Prostate gland (tissue), 2 donors: ENCODE measurements at regions not wholly inside any gene's neighbourhood (a gene's known extent, or its start where the extent isn't known, plus 50 kb on each side); places are given as distances from the start of the nearest gene placed in this dataset.

Experiments
- DNase-seq: peaks from one replicate; pipeline ENCODE4 v3.0.0-alpha.2; 2019; ENCODE audit warnings: low spot score
- H3K27ac ChIP-seq, 2 donors: fragments of 200-600 bp; sonication (generic); 2 replicates each; pipeline ENCODE4 v1.5.1; 2017 to 2019
- H3K27me3 ChIP-seq: fragments of 200-600 bp; sonication (generic); replicated peaks from 2 replicates; pipeline ENCODE4 v1.5.1; 2019; ENCODE audit not compliant: insufficient read depth
- H3K36me3 ChIP-seq, 2 donors: fragments of 200-600 bp; sonication (generic); 1 replicate in 1 of 2; 2 replicates in 1 of 2; pipeline versions ENCODE4 v1.5.1 to v1.8.1; 2017 to 2019
- H3K4me1 ChIP-seq: fragments of 200-600 bp; sonication (generic); replicated peaks from 2 replicates; pipeline ENCODE4 v1.5.1; 2019
- H3K4me3 ChIP-seq, 2 donors: fragments of 200-600 bp; sonication (generic); 2 replicates each; pipeline ENCODE4 v1.5.1; 2017 to 2019
- H3K9me3 ChIP-seq: fragments of 200-600 bp; sonication (generic); 2 replicates; pipeline ENCODE4 v1.5.1; 2017
- CTCF ChIP-seq, 4 experiments: fragments of 200-600 bp in 2 of 4; fragments of 450-650 bp in 2 of 4; sonication (generic) in 2 of 4; IDR thresholded peaks; 1 replicate in 3 of 4; 2 replicates in 1 of 4; pipeline ENCODE4 v1.5.1; 2016 to 2019; ENCODE audit warnings: antibody characterized with exemption in 4 of 4, mild to moderate bottlenecking in 2 of 4, moderate library complexity in 2 of 4
- POLR2A ChIP-seq: fragments of 450-650 bp; IDR thresholded peaks from one replicate; pipeline ENCODE4 v1.6.1; 2016; ENCODE audit warnings: antibody characterized with exemption, mild to moderate bottlenecking
- POLR2AphosphoS5 ChIP-seq: sonication (generic); formaldehyde crosslinking; IDR thresholded peaks from one replicate; pipeline ENCODE4 v1.6.1; 2017; ENCODE audit warnings: antibody characterized with exemption
- WGBS: methylation state at CpG from one replicate; pipeline ENCODE4 v1.1.5; 2018; 5-methylcytosine and 5-hydroxymethylcytosine counted together
- intact Hi-C: fragments of 100-400 bp; cut with DNase I; formaldehyde crosslinking; loops from one replicate; pipeline ENCODE4 v1.14.2; 2022

- DNase-seq, result no peak
- Histone ChIP-seq H3K4me3 (no peak overlapping the region), H3K4me1 (no peaks in the 10 kb centered on the region), H3K27ac (no peak overlapping the region), H3K9me3 (no peaks in the 10 kb centered on the region), H3K36me3 (no peaks in the 10 kb centered on the region), H3K27me3 (no peaks in the 10 kb centered on the region)
- intact Hi-C loops, result no loop called here
- WGBS, result 85% methylated on average over 8 of the region's 8 CpGs
- no peak for TF ChIP-seq POLR2A
- TF ChIP-seq POLR2AphosphoS5, result no peak
Observed at GRCh38 chr4:187798385-187798784, 197.2 kb upstream of the ZFP42 start.

- H3K4me3 ChIP-seq, result no peak overlapping the region
- no peaks in the 10 kb centered on the region for H3K9me3 ChIP-seq
- no peaks in the 10 kb centered on the region for H3K27me3 ChIP-seq
- intact Hi-C loops, result no loop called here
- TF ChIP-seq CTCF (IDR thresholded peaks at IDR 0.05), result no peak
- no peak for TF ChIP-seq POLR2A
- TF ChIP-seq POLR2AphosphoS5, result no peak
- DNase-seq, result no peak
- H3K4me1 ChIP-seq, result no peaks in the 10 kb centered on the region
- H3K36me3 ChIP-seq, result no peaks in the 10 kb centered on the region
- 64% methylated on average over 2 of the region's 2 CpGs for WGBS
- H3K27ac ChIP-seq, result no peak overlapping the region
Observed at GRCh38 chr4:187799735-187800134, 195.8 kb upstream of the ZFP42 start.

- no peak for DNase-seq
- H3K9me3 ChIP-seq, result no peaks in the 10 kb centered on the region
- intact Hi-C loops, result no loop called here
- no peaks in the 10 kb centered on the region for H3K36me3 ChIP-seq
- WGBS, result 58% methylated on average over 9 of the region's 9 CpGs
- no peak overlapping the region for H3K27ac ChIP-seq
- TF ChIP-seq CTCF (IDR thresholded peaks at IDR 0.05), result no peak
- TF ChIP-seq POLR2A, result no peak
- TF ChIP-seq POLR2AphosphoS5, result no peak
- H3K27me3 ChIP-seq, result no peaks in the 10 kb centered on the region
- H3K4me1 ChIP-seq, result no peaks in the 10 kb centered on the region
- H3K4me3 ChIP-seq, result no peak overlapping the region
Observed at GRCh38 chr4:187811591-187811990, 184.0 kb upstream of the ZFP42 start.

GRCh38 chr4:187814737-187815465 lies 180.7 kb upstream of the ZFP42 start:
- TF ChIP-seq CTCF (IDR thresholded peaks at IDR 0.05) (no peak), POLR2AphosphoS5 (no peak), POLR2A (no peak)
- H3K27ac ChIP-seq, result peak overlapping the region in 1 of 2 donors; percentile 22
- no peak for DNase-seq
- no peaks in the 10 kb centered on the region for H3K4me1 ChIP-seq
- intact Hi-C loops, result no loop called here
- WGBS, result 84% methylated on average over 28 of the region's 28 CpGs
- no peaks in the 10 kb centered on the region for H3K27me3 ChIP-seq
- no peaks in the 10 kb centered on the region for H3K9me3 ChIP-seq
- peak overlapping the region in 1 of 2 donors; percentile 19 for H3K4me3 ChIP-seq
- no peaks in the 10 kb centered on the region for H3K36me3 ChIP-seq

- Histone ChIP-seq H3K36me3 (no peaks in the 10 kb centered on the region), H3K27me3 (no peaks in the 10 kb centered on the region), H3K4me1 (no peaks in the 10 kb centered on the region), H3K4me3 (no peak overlapping the region), H3K9me3 (no peaks in the 10 kb centered on the region), H3K27ac (no peak overlapping the region)
- no peak for TF ChIP-seq POLR2AphosphoS5
- no peak for TF ChIP-seq POLR2A
- TF ChIP-seq CTCF (IDR thresholded peaks at IDR 0.05), result no peak
- DNase-seq, result no peak
- WGBS, result 76% methylated on average over 8 of the region's 8 CpGs
- intact Hi-C loops, result no loop called here
Observed at GRCh38 chr4:187826725-187827124, 168.8 kb upstream of the ZFP42 start.
